Stimulated activated CD8-positive, alpha-beta memory T cell treated with anti-CD3 and anti-CD28 coated beads, Interleukin-7, amount 100 ng/mL, for 1 hour (primary cell): ENCODE measurements at regions not wholly inside any gene's neighbourhood (a gene's known extent, or its start where the extent isn't known, plus 50 kb on each side); places are given as distances from the start of the nearest gene placed in this dataset.

ENCODE experiments used
- DNase-seq, 2 donors: peaks; one replicate each; pipeline ENCODE4 v3.0.0-alpha.2; 2020; ENCODE audit warnings: low read depth in 2 of 2

DNA sequence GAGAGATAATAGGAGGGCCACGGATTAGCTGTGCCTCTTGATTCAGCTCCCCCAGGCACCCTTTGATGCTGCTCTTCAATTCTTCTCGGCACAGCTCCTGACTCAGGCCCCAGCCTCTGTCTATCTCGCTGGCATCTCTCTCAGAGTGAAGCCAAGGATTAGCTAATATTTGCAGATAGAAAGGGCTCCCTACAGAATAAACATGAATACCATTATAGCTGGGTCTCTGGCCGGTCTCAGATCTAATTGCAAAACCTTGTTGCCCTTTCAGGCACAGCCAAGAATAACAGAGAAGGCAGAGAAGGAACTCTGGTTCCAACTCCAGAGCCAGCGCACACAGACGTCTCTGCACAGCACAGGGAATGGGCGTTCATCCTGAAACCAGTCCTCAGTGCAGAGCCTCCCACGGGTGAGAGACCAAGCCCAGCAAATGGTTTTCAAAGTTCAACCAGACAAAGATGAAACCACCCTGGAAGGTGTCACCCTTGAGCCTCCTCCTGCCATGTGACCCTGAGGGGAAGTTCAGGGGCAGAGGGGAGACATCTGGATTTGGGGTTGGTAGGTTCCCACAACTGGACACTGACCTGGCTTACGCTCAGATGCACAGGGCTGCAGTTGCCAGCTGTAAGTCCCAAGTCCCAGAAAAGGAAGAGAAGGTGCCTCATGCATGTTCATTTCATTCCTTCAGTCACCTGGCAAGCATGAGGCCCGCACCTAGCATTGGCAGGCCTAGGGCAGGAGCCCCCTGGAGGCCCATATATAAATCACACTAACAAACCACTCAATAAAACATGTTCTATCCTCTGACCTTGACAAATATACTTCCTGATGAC, 394.0 kb downstream of the NPHP4 start:
- DNase-seq = no peak

DNA sequence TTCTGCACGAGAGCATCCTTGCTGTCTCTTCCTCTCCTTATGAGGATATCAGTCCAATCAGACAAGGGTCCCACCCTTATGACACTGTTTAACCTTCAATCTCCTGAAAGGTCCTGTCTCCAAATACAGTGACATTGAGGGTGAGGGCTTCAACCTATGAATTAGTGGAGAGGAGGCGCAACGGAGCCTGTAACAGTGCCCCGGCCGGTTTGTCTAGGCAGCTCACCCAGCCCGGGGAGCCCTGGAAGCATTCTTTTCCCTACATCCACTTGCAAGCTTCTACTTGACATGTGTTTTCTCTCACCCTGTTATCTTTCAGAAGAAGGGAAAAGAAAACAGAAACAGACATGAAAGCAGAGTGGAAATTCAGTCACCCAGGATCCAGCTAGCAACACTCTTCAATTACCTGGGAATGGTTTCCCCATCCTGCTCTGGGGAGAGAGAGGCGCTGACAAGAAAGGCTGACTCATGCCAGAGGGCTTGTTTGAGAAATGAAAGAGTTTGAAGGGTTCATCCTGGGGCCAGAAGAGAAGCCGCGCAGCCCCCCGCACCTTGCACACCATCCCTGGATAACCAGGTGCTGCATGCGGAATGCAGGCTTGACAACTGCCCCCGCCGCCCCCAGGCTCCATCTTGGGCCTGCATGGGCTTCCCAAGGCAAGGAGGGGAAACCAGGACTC, 394.9 kb downstream of the NPHP4 start:
- no peak for DNase-seq

DNA sequence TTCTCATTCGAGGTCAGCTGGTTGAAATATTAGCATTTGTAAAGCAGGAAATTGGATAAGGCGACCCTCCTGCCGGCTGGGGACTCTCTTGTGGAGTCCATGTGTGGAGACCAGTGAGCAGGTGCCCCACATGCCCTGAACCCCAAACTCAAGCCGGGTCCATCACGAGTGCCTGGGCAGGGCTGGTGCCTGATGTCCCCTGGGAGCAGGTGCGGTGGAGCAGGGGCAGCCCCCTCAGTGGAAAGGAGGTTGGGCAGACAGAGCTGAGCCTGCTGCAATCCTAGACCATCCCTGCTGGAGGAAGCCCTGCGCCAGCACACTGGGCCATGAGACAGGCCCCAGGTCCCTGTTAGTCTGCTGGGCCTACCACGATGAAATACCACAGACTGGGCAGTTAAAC, 395.6 kb downstream of the NPHP4 start:
- no peak for DNase-seq

GRCh38 chr1:5595531-5596170, 396.6 kb downstream of the NPHP4 start:
- DNase-seq = no peak

GRCh38 chr1:5594056-5594956, 397.9 kb downstream of the NPHP4 start:
- DNase-seq = no peak

DNA sequence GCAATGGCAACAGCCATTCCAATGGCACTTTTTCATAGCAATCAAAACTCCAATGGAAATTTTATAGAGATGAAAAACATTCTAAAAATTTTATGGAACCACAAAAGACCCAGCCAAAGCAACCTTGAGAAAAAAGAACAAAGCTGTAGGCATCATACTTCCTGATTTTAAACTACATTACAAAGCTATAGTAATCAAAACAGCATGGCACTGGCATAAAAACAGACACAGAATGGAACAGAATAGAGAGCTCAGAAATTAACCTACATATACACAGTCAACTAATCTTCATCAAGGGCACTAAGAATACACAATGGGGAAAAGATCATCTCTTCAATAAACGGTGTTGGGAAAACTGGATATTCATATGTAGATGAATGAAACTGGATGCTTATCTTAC, 401.5 kb downstream of the NPHP4 start:
- DNase-seq = no peak

GRCh38 chr1:5586629-5587028, 405.6 kb downstream of the NPHP4 start:
- DNase-seq = no peak

DNA sequence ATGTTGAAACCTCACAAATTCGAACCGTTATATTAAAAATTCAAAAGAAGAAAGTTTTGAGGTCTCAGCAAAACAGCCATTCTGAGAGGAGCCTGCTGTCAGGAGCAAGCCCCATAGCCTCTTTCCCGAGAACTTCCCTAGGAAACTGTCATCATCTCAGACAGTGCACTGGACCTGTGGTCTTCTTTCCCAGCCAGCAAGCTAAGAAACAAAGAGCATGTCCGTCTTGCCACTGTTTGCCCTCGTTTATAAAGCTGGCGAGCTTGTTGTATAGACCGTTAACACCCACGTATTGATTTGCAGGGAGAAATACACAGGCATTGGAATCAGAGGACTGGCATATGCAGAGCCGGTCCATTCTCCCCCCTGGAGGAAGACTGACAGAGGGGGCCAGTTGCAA, 407.0 kb downstream of the NPHP4 start:
- no peak for DNase-seq

DNA sequence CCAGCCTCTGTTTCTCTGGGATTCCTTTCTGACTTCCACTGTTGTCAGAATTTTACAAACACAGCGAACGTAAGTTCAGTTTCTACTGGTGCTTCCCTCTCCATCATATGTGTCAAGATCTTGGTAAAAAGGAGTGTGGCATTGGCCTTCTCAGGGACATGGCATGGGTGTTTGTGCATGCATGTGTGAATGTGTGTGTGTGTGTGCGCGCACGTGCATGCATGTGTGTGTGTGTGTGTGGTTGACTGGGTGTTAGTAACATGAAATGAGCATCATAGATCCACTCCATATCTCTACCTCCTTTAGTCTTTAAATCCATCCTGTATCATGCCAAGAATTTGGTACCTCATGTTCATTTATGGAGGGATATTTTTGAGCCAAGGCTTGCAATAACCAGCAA, 411.3 kb downstream of the NPHP4 start:
- no peak for DNase-seq

GRCh38 chr1:5579966-5580365, 412.3 kb downstream of the NPHP4 start:
- DNase-seq = no peak

DNA sequence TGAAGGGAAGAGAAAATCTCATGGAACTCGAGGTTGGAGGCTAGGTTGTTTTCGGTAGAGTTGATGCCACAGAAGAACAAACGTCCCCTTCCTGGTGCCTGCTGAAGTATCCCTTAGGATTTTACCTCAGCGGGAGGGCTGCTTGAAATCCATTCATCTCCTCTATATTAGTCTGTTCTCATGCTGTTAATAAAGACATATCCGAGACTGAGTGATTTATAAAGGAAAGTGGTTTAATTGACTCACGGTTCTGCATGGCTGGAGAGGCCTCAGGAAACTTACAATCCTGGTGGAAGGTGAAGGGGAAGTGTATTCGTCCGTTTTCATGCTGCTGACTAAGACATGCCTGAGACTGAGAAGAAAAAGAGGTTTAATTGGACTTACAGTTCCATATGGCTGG, 413.5 kb downstream of the NPHP4 start:
- no peak for DNase-seq

- no peak for DNase-seq
Measured at GRCh38 chr1:5577255-5578040, 414.8 kb downstream of the NPHP4 start.

DNA sequence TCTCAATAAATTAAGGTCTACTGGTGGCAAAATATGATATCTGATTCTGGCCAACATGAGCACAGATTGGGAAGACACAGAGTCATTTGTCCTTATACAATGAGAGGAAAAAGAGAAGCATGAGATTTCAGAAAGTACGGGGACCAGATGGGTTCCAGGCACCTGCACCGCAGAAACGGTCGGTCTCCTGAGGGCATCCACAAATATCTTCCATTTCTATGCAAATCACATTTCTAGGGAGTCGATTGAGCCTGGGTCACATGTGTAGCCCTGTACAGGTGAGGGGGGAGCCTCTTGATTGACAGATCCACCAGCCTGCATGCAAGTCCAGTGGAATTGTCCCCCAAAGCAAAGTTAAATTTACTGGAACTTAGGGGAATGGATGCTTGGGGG, 415.6 kb downstream of the NPHP4 start:
- no peak for DNase-seq

- no peak for DNase-seq
Measured at GRCh38 chr1:5576011-5576672, 416.1 kb downstream of the NPHP4 start.

GRCh38 chr1:5575396-5575940, 416.8 kb downstream of the NPHP4 start:
- DNase-seq = no peak

- no peak for DNase-seq
Measured at GRCh38 chr1:5574641-5575040, 417.6 kb downstream of the NPHP4 start.

GRCh38 chr1:5572794-5573193, 419.4 kb downstream of the NPHP4 start:
- no peak for DNase-seq

GRCh38 chr1:5571861-5572401, 420.3 kb downstream of the NPHP4 start:
- no peak for DNase-seq

DNA sequence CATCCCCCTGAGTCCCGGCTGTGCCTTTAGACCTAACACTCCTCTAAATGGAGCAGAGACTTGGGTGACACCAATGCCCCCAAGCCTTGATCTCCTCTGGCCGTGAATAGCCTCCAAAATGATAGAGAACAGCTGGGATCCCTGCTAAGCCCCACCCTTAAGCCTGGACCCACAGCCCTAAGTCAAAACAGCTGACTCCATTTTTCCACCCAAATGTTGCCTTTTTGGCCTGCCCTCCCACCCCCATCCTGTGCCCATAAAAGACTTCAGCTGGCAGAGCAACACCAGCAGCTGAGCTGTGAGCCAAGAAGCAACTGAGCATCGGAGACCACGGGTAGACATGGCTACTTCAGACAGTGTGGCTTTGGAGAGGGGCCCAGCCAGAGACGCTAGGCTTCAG, 420.8 kb downstream of the NPHP4 start:
- DNase-seq = no peak

DNA sequence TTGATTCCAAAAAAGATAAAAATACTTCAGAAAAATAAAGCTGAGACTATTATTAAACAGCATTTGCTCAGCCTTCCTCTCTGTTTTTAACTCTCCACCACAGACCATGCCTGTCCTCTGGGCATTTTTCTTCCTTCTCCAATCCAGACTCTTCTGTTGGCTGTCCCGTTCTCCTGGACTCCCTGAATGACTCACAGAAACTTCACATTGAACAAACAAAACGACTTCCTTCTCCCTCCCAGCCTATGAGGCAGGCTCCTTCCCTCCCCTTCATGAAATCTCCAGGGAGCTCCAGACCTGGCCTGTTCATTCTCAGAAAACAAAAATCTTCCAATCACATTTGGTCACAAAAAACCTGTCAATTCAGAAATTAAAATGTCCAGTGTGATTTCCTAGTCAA, 421.3 kb downstream of the NPHP4 start:
- DNase-seq = no peak
